ENCODE measurements at regions not wholly inside any gene's neighbourhood (a gene's known extent, or its start where the extent isn't known, plus 50 kb on each side); places are given as distances from the start of the nearest gene placed in this dataset.

- no peak for DNase-seq
Measured at GRCh38 chr3:187906416-187906815, 161.1 kb upstream of the BCL6 start.

GRCh38 chr3:187906920-187907319 is 161.7 kb upstream of the BCL6 start:
- no peak for DNase-seq

- no peak for DNase-seq
Measured at GRCh38 chr3:187909866-187910265, 164.6 kb upstream of the BCL6 start.

GRCh38 chr3:187912007-187912406 is 166.7 kb upstream of the BCL6 start:
- no peak for DNase-seq

- DNase-seq: no peak
Measured at GRCh38 chr3:187913617-187914033, 168.4 kb upstream of the BCL6 start.

GRCh38 chr3:187914231-187914630 is 169.0 kb upstream of the BCL6 start:
- DNase-seq: no peak

GRCh38 chr3:187916072-187916471 is 170.8 kb upstream of the BCL6 start:
- DNase-seq: no peak

GRCh38 chr3:187918081-187918644 is 172.9 kb upstream of the BCL6 start:
- DNase-seq: no peak

- peak; percentile 14 for DNase-seq
Measured at GRCh38 chr3:187919048-187919447, 173.8 kb upstream of the BCL6 start.

GRCh38 chr3:187919544-187919943 is 174.3 kb upstream of the BCL6 start:
- no peak for DNase-seq

GRCh38 chr3:187920030-187920429 is 174.8 kb upstream of the BCL6 start:
- no peak for DNase-seq

- no peak for DNase-seq
Measured at GRCh38 chr3:187920913-187921312, 175.6 kb upstream of the BCL6 start.

- DNase-seq: no peak
Measured at GRCh38 chr3:187921391-187922074, 176.3 kb upstream of the BCL6 start.

GRCh38 chr3:187922704-187923416 is 177.6 kb upstream of the BCL6 start:
- DNase-seq: no peak

GRCh38 chr3:187924651-187925050 is 179.4 kb upstream of the BCL6 start:
- DNase-seq: no peak

GRCh38 chr3:187925326-187925725 is 180.1 kb upstream of the BCL6 start:
- no peak for DNase-seq

- DNase-seq: no peak
Measured at GRCh38 chr3:187926620-187927019, 181.4 kb upstream of the BCL6 start.

- DNase-seq: no peak
Measured at GRCh38 chr3:187927565-187927964, 182.3 kb upstream of the BCL6 start.

GRCh38 chr3:187929112-187929816 is 184.0 kb upstream of the BCL6 start:
- DNase-seq: no peak

- no peak for DNase-seq
Measured at GRCh38 chr3:187930021-187930420, 184.8 kb upstream of the BCL6 start.

- DNase-seq: no peak
Measured at GRCh38 chr3:187931101-187931500, 185.8 kb upstream of the BCL6 start.

GRCh38 chr3:187931770-187932278 is 186.6 kb upstream of the BCL6 start:
- DNase-seq: no peak

- DNase-seq: no peak
Measured at GRCh38 chr3:187932530-187932929, 187.3 kb upstream of the BCL6 start.
